Adrenal gland (tissue), 5 donors: ENCODE measurements at regions not wholly inside any gene's neighbourhood (a gene's known extent, or its start where the extent isn't known, plus 50 kb on each side); places are given as distances from the start of the nearest gene placed in this dataset.

Source experiments
- CTCF ChIP-seq, 6 experiments: fragments of 450-650 bp in 4 of 6; fragments of 200-600 bp in 2 of 6; sonication (generic) in 1 of 6; IDR thresholded peaks; 1 replicate in 5 of 6; 2 replicates in 1 of 6; pipeline versions ENCODE4 v1.5.1 to v1.8.0; 2016 to 2021; ENCODE audit warnings: antibody characterized with exemption in 6 of 6, mild to moderate bottlenecking in 2 of 6, moderate library complexity in 1 of 6
- POLR2A ChIP-seq, 2 donors: fragments of 450-650 bp; IDR thresholded peaks; one replicate each; pipeline ENCODE4 v1.6.1; 2017; ENCODE audit warnings: antibody characterized with exemption in 2 of 2, mild to moderate bottlenecking in 2 of 2, moderate library complexity in 1 of 2
- donor health status: DM: no; HTN: no; CAD: no.

- TF ChIP-seq CTCF (IDR thresholded peaks at IDR 0.05) (no peak), POLR2A (IDR thresholded peaks at IDR 0.05) (no peak)
Observed at GRCh38 chrX:38868321-38868720, 67.1 kb downstream of the MID1IP1 start.
